ENCODE measurements at regions not wholly inside any gene's neighbourhood (a gene's known extent, or its start where the extent isn't known, plus 50 kb on each side); places are given as distances from the start of the nearest gene placed in this dataset.

- TF ChIP-seq CTCF (IDR thresholded peaks at IDR 0.05) (no peak), EZH2 (IDR thresholded peaks at IDR 0.05; ENCODE audit: borderline replicate concordance, insufficient read depth, low read depth, low read length, poor library complexity, severe bottlenecking) (no peak)
Observed at GRCh38 chr5:10172247-10172646, 77.4 kb downstream of the ATPSCKMT start.

All from B cell (primary cell).